ENCODE measurements at regions not wholly inside any gene's neighbourhood (a gene's known extent, or its start where the extent isn't known, plus 50 kb on each side); places are given as distances from the start of the nearest gene placed in this dataset.

DNA sequence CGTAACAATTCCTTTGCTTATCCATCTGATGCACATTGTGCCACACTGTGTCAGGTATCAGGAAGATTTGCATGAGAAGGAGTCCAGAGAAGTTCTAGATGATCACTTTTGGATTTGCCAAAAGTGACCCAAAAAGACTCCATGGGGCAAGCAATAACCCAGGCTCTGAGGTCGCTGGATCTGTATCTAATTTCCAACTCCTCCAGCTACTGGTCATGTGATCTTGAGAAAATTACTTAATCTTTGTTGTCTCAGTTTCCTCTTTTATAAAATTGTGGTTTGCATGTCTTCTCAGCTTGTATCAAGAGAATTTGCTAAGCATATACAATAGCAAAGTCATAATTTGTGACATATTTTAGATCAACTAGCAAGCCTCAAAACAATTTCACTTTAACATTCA is 61.3 kb upstream of the ITGA4 start:
- TF ChIP-seq, protein P1, sequence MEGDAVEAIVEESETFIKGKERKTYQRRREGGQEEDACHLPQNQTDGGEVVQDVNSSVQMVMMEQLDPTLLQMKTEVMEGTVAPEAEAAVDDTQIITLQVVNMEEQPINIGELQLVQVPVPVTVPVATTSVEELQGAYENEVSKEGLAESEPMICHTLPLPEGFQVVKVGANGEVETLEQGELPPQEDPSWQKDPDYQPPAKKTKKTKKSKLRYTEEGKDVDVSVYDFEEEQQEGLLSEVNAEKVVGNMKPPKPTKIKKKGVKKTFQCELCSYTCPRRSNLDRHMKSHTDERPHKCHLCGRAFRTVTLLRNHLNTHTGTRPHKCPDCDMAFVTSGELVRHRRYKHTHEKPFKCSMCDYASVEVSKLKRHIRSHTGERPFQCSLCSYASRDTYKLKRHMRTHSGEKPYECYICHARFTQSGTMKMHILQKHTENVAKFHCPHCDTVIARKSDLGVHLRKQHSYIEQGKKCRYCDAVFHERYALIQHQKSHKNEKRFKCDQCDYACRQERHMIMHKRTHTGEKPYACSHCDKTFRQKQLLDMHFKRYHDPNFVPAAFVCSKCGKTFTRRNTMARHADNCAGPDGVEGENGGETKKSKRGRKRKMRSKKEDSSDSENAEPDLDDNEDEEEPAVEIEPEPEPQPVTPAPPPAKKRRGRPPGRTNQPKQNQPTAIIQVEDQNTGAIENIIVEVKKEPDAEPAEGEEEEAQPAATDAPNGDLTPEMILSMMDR (IDR thresholded peaks at IDR 0.05; ENCODE audit: poor library complexity), result no peak
- no peak for TF ChIP-seq EZH2 (IDR thresholded peaks at IDR 0.05; ENCODE audit: borderline replicate concordance)

Data from hepatocyte (in vitro differentiated cells).